Neural progenitor cell (in vitro differentiated cells): ENCODE measurements at regions not wholly inside any gene's neighbourhood (a gene's known extent, or its start where the extent isn't known, plus 50 kb on each side); places are given as distances from the start of the nearest gene placed in this dataset.

ENCODE experiments used
- CTCF ChIP-seq: fragments of 200-600 bp; sonication (generic); IDR thresholded peaks from 2 replicates; pipeline ENCODE4 v1.5.1; 2017; ENCODE audit warnings: antibody characterized with exemption, mild to moderate bottlenecking
- EZH2 ChIP-seq: fragments of 200-600 bp; sonication (generic); IDR thresholded peaks from 2 replicates; pipeline ENCODE4 v1.6.1; 2017; ENCODE audit warnings: antibody characterized with exemption, mild to moderate bottlenecking, moderate library complexity

- TF ChIP-seq CTCF, result no peak
- no peak for TF ChIP-seq EZH2
Observed at GRCh38 chr16:27660507-27660906, 110.6 kb downstream of the KATNIP start.
